H1 (cell line): ENCODE measurements at regions not wholly inside any gene's neighbourhood (a gene's known extent, or its start where the extent isn't known, plus 50 kb on each side); places are given as distances from the start of the nearest gene placed in this dataset.

ENCODE experiments used
- CHD7 ChIP-seq: fragments of 300-600 bp; sonication (generic); IDR thresholded peaks from 2 replicates; pipeline ENCODE4 v1.7.1; 2012; ENCODE audit warnings: low read length, moderate library complexity, mild to moderate bottlenecking, inconsistent platforms; ENCODE audit not compliant: insufficient replicate concordance
- HDAC6 ChIP-seq: IDR thresholded peaks from one replicate; pipeline ENCODE4 v1.7.1; 2012; ENCODE audit warnings: low read depth, mild to moderate bottlenecking, inconsistent platforms, low read length, moderate library complexity
- POLR2AphosphoS5 ChIP-seq: IDR thresholded peaks from 2 replicates; pipeline ENCODE4 v1.6.1; 2011; ENCODE audit warnings: low read depth, low read length
- SAP30 ChIP-seq: fragments of 300-600 bp; sonication (generic); IDR thresholded peaks from 2 replicates; pipeline ENCODE4 v1.7.1; 2012; ENCODE audit warnings: low read length, moderate library complexity, mild to moderate bottlenecking, inconsistent platforms; ENCODE audit not compliant: insufficient read depth, insufficient replicate concordance
- SIN3A ChIP-seq, 2 experiments: IDR thresholded peaks in 1 of 2; conservative IDR thresholded peaks in 1 of 2; 2 replicates each; pipeline ENCODE4 v1.6.1; 2011 to 2012; ENCODE audit warnings: low read length in 2 of 2, improper control_type of control experiment in 1 of 2, low read depth in 1 of 2, mild to moderate bottlenecking in 1 of 2
- TAF7 ChIP-seq: optimal IDR thresholded peaks from 2 replicates; pipeline ENCODE3; 2011; ENCODE audit warnings: low read depth, mild to moderate bottlenecking, inconsistent platforms, low read length, moderate library complexity, borderline replicate concordance
- YY1 ChIP-seq: IDR thresholded peaks from 2 replicates; pipeline ENCODE4 v1.6.1; 2011; ENCODE audit warnings: low read depth, mild to moderate bottlenecking, low read length

- TF ChIP-seq CHD7, result no peak
- no peak for TF ChIP-seq HDAC6
- no peak for TF ChIP-seq SIN3A (conservative IDR thresholded peaks at IDR 0.05 in 1 of 2, IDR thresholded peaks at IDR 0.05 in 1 of 2; ENCODE audit: low read depth in 1 of 2, low read length in 2 of 2)
- no peak for TF ChIP-seq SAP30
- TF ChIP-seq POLR2AphosphoS5, result no peak
- no peak for TF ChIP-seq YY1
- TF ChIP-seq TAF7, result no peak
- TF ChIP-seq, all 59 proteins: peak for 0
Measured at GRCh38 chr7:17422966-17423365, 124.5 kb downstream of the AHR start (continued).
